ENCODE measurements at regions not wholly inside any gene's neighbourhood (a gene's known extent, or its start where the extent isn't known, plus 50 kb on each side); places are given as distances from the start of the nearest gene placed in this dataset.

- DNase-seq (ENCODE audit: low spot score) = no peak
- peaks cover 11% of the 10 kb centered on the region for H3K4me1 Mint-ChIP-seq (ENCODE audit: low read depth)
- peaks cover 6% of the 10 kb centered on the region for H3K27me3 Mint-ChIP-seq (ENCODE audit: low read depth)
- no peak overlapping the region for H3K27ac Mint-ChIP-seq
- no peak overlapping the region for H3K4me3 Mint-ChIP-seq
- H3K36me3 Mint-ChIP-seq (ENCODE audit: low read depth) = peaks cover 4% of the 10 kb centered on the region
- peaks cover 28% of the 10 kb centered on the region for H3K9me3 Mint-ChIP-seq
These were observed 50.7 kb upstream of the FOXB1 start for GRCh38 chr15:59953392-59953883.

GRCh38 chr15:59952960-59953359 lies 51.2 kb upstream of the FOXB1 start:
- Mint-ChIP-seq H3K27me3 (ENCODE audit: low read depth) (peaks cover 6% of the 10 kb centered on the region), H3K4me1 (ENCODE audit: low read depth) (peaks cover 9% of the 10 kb centered on the region), H3K36me3 (ENCODE audit: low read depth) (peaks cover 4% of the 10 kb centered on the region), H3K27ac (no peak overlapping the region), H3K9me3 (peaks cover 23% of the 10 kb centered on the region), H3K4me3 (no peak overlapping the region)
- DNase-seq (ENCODE audit: low spot score) = no peak

- H3K4me1 Mint-ChIP-seq (ENCODE audit: low read depth) = peaks cover 9% of the 10 kb centered on the region
- H3K9me3 Mint-ChIP-seq = peaks cover 10% of the 10 kb centered on the region
- H3K4me3 Mint-ChIP-seq = no peak overlapping the region
- no peak overlapping the region for H3K27ac Mint-ChIP-seq
- H3K36me3 Mint-ChIP-seq (ENCODE audit: low read depth) = no peaks in the 10 kb centered on the region
- no peak for DNase-seq (ENCODE audit: low spot score)
- peaks cover 15% of the 10 kb centered on the region for H3K27me3 Mint-ChIP-seq (ENCODE audit: low read depth)
These were observed 53.3 kb upstream of the FOXB1 start for GRCh38 chr15:59950603-59951388.

- Mint-ChIP-seq H3K9me3 (no peaks in the 10 kb centered on the region), H3K27ac (no peak overlapping the region), H3K4me1 (ENCODE audit: low read depth) (peaks cover 9% of the 10 kb centered on the region), H3K27me3 (ENCODE audit: low read depth) (peaks cover 18% of the 10 kb centered on the region), H3K4me3 (no peak overlapping the region), H3K36me3 (ENCODE audit: low read depth) (no peaks in the 10 kb centered on the region)
- DNase-seq (ENCODE audit: low spot score) = no peak
These were observed 55.0 kb upstream of the FOXB1 start for GRCh38 chr15:59948924-59949613.

DNA sequence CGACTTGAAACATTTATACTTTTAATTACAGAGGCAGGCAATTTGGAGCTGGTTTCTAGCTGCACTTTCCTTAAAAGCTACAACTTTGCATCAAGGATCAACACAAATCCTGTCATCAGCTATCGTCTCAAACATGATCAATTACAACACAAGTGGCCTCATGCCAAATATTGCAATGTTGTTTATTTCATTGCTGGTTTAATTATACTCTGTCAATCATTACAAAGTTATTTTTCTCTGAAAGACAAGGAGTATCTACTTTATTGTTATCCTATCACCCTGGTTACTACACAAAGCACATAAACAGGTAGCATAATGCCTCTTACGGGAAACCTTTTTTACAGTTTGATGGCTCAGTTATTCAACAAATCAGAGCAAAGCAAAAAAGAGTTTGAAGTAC lies 58.0 kb upstream of the FOXB1 start:
- no peaks in the 10 kb centered on the region for H3K9me3 Mint-ChIP-seq
- H3K27me3 Mint-ChIP-seq (ENCODE audit: low read depth) = peaks cover 24% of the 10 kb centered on the region
- no peaks in the 10 kb centered on the region for H3K36me3 Mint-ChIP-seq (ENCODE audit: low read depth)
- DNase-seq (ENCODE audit: low spot score) = no peak
- no peak overlapping the region for H3K27ac Mint-ChIP-seq
- peaks cover 9% of the 10 kb centered on the region for H3K4me1 Mint-ChIP-seq (ENCODE audit: low read depth)
- no peak overlapping the region for H3K4me3 Mint-ChIP-seq

DNA sequence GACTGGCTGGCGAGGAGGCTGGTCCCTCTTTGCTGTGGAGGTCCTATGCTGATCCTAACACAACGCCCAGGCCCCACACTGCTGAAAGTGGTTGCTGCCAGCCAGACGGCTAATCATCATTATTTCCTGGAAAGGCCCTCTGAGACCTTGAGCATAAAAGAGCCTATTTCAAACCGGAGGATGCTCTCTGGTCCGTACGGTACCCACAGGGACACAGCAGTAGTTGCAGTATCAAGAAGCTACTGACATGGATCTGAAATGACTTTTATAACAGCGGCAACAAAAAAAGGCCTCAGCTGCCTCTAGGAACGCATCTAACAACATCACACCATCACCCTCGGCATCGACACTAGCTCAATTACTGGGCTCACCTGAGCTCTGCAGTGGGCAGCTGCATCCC lies 59.1 kb upstream of the FOXB1 start:
- Mint-ChIP-seq H3K4me1 (ENCODE audit: low read depth) (peaks cover 7% of the 10 kb centered on the region), H3K27ac (no peak overlapping the region), H3K36me3 (ENCODE audit: low read depth) (no peaks in the 10 kb centered on the region), H3K9me3 (no peaks in the 10 kb centered on the region), H3K27me3 (ENCODE audit: low read depth) (peaks cover 25% of the 10 kb centered on the region), H3K4me3 (no peak overlapping the region)
- DNase-seq (ENCODE audit: low spot score) = no peak

DNA sequence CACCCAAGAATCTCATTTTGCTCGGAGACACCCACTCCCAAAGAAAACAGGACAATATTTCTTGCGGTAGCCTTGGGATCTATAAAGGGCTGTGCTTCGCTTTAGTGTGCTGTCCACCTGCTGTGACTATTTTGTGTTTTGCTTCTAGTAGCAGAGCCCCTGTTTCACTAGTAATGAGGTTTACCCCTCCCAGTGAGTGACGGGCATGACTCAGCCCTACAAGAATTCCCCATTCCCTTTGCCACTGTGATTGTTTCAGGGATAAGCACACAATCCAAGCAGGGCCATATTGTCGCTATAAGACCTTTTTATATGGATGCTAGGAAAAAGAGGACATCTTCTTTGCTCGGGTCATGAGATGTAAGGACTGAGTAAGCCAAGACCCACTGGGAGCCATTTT lies 62.5 kb upstream of the FOXB1 start:
- Mint-ChIP-seq H3K36me3 (ENCODE audit: low read depth) (no peaks in the 10 kb centered on the region), H3K27ac (no peak overlapping the region), H3K9me3 (no peaks in the 10 kb centered on the region), H3K4me1 (ENCODE audit: low read depth) (no peaks in the 10 kb centered on the region), H3K27me3 (ENCODE audit: low read depth) (peaks cover 25% of the 10 kb centered on the region), H3K4me3 (no peak overlapping the region)
- no peak for DNase-seq (ENCODE audit: low spot score)

DNA sequence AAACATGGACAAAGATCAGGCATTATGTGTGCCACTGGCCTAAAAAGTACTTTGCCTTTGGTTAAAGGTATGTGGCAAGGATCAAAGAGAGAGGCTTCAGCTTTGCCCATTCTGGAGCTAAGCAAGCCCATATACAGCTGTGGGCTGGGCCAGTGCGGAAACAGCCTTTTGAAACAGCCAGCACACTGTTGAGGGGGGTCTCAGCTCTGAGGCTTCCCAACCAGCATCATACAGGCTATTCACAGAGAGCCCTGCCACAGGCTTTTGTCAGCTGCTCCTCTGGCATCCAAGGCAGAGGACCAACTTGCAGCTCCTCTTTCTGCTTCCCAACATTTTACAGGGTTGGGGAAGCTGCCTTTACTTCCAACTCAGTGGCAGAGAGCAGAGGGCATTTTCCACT lies 63.2 kb upstream of the FOXB1 start:
- Mint-ChIP-seq H3K36me3 (ENCODE audit: low read depth) (no peaks in the 10 kb centered on the region), H3K4me3 (no peak overlapping the region), H3K27ac (no peak overlapping the region), H3K27me3 (ENCODE audit: low read depth) (peaks cover 27% of the 10 kb centered on the region), H3K4me1 (ENCODE audit: low read depth) (no peaks in the 10 kb centered on the region), H3K9me3 (no peaks in the 10 kb centered on the region)
- DNase-seq (ENCODE audit: low spot score) = no peak

DNA sequence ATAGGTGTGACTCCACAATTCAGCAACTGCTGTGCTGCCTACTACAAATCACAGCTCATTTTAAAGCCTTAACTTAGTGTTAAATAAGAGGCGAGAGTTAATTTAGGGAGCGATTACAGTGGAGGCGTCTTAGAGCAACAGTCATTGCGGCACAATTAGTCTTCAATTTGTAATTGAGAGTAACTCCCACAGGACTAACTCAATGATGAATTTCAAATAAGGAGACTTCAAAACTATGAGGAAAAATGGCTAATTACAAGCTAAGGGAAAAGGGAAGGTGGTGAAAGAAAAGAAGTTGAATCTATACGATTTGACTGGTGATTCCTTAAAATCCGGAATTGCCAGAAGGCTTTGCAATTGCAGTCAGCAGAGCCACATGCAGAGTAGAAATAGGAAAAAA lies 63.7 kb upstream of the FOXB1 start:
- H3K4me3 Mint-ChIP-seq = no peak overlapping the region
- peaks cover 23% of the 10 kb centered on the region for H3K27me3 Mint-ChIP-seq (ENCODE audit: low read depth)
- H3K9me3 Mint-ChIP-seq = no peaks in the 10 kb centered on the region
- H3K27ac Mint-ChIP-seq = no peak overlapping the region
- no peaks in the 10 kb centered on the region for H3K36me3 Mint-ChIP-seq (ENCODE audit: low read depth)
- no peak for DNase-seq (ENCODE audit: low spot score)
- H3K4me1 Mint-ChIP-seq (ENCODE audit: low read depth) = no peaks in the 10 kb centered on the region

DNA sequence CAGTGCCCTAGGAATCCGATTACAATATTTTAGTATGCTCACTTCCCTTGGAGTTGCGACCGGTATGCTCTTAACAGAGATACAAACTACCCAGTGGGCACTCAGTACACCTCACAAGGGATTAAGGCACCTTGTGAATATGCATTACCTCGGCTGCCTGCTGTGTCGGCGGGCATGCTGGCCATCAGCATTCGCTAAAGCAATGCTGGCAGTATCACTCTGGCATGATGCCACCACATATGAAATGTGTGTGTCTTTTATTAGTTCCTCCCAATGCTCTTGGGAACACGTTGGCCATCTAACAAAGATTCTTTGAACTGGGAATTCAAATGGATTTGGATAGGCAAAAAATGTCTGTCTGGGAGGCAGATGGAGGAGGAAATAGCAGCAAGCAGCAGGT lies 67.4 kb upstream of the FOXB1 start:
- no peak overlapping the region for H3K4me3 Mint-ChIP-seq
- DNase-seq (ENCODE audit: low spot score) = no peak
- no peak overlapping the region for H3K27ac Mint-ChIP-seq
- H3K9me3 Mint-ChIP-seq = no peaks in the 10 kb centered on the region
- H3K27me3 Mint-ChIP-seq (ENCODE audit: low read depth) = peaks cover 43% of the 10 kb centered on the region
- no peaks in the 10 kb centered on the region for H3K4me1 Mint-ChIP-seq (ENCODE audit: low read depth)
- no peaks in the 10 kb centered on the region for H3K36me3 Mint-ChIP-seq (ENCODE audit: low read depth)

DNA sequence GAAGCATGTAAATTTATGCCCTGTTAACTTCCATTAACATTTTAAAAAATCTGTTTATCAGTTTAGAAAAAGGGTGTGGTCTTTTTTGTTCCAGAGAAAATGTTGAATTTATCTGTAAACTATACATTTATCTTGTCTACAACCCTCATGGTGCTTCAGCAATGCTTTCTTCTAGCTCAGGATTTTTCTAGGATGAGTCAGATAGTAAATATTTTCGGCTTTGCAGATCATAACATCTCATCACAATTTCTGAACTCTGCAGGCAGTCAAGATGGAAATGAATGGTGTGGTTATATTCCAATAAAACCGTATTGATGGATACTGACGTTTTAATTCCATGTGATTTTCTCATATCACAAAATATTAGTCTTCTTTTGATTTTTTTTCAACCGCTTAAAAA lies 70.5 kb upstream of the FOXB1 start:
- no peak for DNase-seq (ENCODE audit: low spot score)
- Mint-ChIP-seq H3K27me3 (ENCODE audit: low read depth) (peaks cover 41% of the 10 kb centered on the region), H3K4me3 (no peak overlapping the region), H3K4me1 (ENCODE audit: low read depth) (no peaks in the 10 kb centered on the region), H3K27ac (no peak overlapping the region), H3K9me3 (no peaks in the 10 kb centered on the region), H3K36me3 (ENCODE audit: low read depth) (no peaks in the 10 kb centered on the region)

DNA sequence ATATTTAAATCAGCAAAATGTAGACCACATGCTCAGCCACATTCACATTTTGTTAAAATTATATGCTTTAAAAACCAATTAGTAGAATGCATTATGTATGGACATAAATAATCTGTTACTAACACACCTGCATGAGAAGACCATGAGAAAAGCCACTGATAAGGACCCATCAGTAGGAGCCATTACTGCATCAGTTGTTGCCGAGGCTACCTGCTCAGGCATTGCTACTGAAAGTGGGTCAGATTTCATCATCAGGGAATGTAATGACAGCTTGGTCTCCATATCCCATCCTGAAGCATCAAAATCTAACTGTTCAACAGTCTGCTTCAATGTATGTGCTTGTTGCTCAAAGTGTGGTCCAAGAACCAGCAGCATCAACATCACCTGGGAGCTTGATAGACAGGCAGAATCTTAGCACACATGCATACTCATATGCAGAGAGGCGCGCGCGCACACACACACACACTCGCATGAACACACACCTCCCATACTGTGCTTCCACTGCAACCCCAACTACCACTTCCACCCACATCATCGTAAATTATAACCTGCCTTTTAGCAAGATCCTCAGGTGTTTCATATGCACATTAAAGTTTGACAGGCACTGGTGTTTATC lies 72.4 kb upstream of the FOXB1 start:
- H3K27me3 Mint-ChIP-seq (ENCODE audit: low read depth) = peaks cover 40% of the 10 kb centered on the region
- H3K9me3 Mint-ChIP-seq = no peaks in the 10 kb centered on the region
- no peak overlapping the region for H3K4me3 Mint-ChIP-seq
- no peak for DNase-seq (ENCODE audit: low spot score)
- no peaks in the 10 kb centered on the region for H3K4me1 Mint-ChIP-seq (ENCODE audit: low read depth)
- H3K27ac Mint-ChIP-seq = no peak overlapping the region
- H3K36me3 Mint-ChIP-seq (ENCODE audit: low read depth) = no peaks in the 10 kb centered on the region

DNA sequence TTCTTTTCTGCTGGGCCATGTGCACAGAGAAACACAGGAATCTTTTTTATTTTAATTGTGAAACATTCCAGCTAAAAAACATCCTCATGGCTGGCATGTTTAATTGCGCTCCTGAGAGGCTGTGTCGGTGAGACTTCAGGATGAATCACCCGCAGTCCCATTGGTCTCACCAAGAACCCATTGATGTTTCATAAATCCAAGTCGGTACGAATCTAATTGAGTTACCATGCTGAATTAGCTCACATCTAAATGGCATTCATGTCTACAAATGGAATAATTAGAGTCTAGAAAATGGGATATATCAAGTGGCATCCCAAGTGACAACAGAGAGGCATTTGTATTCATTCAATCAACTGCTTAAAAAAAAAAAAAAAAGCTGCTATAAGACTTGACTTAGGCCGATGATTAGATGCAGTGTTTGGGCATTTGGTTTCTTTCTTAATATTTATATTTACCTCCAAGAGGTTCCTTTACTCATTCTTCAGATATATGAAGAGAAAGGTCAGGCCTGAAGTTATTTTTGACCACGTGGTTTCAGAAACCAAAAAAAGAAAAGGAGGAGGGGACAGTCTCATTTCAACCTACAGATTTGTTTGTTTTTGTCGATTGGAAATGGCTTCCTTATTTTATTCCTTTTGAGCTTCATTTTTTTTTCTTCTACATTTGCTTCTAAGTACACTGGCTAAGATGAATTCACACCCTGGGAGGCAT lies 79.1 kb upstream of the FOXB1 start:
- no peak overlapping the region for H3K27ac Mint-ChIP-seq
- peaks cover 10% of the 10 kb centered on the region for H3K4me1 Mint-ChIP-seq (ENCODE audit: low read depth)
- H3K36me3 Mint-ChIP-seq (ENCODE audit: low read depth) = no peaks in the 10 kb centered on the region
- peaks cover 10% of the 10 kb centered on the region for H3K27me3 Mint-ChIP-seq (ENCODE audit: low read depth)
- no peaks in the 10 kb centered on the region for H3K9me3 Mint-ChIP-seq
- H3K4me3 Mint-ChIP-seq = no peak overlapping the region
- DNase-seq (ENCODE audit: low spot score) = no peak

DNA sequence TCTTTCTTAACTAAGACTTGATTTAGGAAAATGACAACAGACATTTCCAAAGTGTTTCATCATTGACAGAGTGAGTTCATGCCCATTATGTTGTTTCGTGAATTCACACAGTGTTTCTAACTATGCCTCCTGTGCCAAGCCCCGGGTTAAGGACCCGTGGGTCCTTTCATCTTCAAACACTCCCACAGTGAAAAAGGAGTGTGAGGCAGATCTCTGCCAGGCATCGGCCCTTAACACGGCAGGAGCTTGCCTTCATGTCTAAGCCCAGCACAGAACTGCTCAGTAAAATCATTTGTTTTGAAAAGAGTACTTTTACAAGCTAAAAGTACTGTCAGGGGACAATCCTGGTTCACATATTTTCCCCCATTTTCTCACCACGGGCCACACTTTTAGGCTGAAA lies 80.0 kb upstream of the FOXB1 start:
- Mint-ChIP-seq H3K36me3 (ENCODE audit: low read depth) (no peaks in the 10 kb centered on the region), H3K4me1 (ENCODE audit: low read depth) (peaks cover 19% of the 10 kb centered on the region), H3K27ac (no peak overlapping the region), H3K27me3 (ENCODE audit: low read depth) (peaks cover 7% of the 10 kb centered on the region), H3K9me3 (no peaks in the 10 kb centered on the region), H3K4me3 (no peak overlapping the region)
- no peak for DNase-seq (ENCODE audit: low spot score)
